H54 (cell line): ENCODE measurements at regions not wholly inside any gene's neighbourhood (a gene's known extent, or its start where the extent isn't known, plus 50 kb on each side); places are given as distances from the start of the nearest gene placed in this dataset.

Experiments
- DNase-seq: peaks from one replicate; pipeline ENCODE4 v3.0.0; 2011; ENCODE audit warnings: low spot score, mixed read lengths; ENCODE audit not compliant: insufficient read length
- FAIRE-seq: peaks from 3 replicates; lab custom pipeline; 2011; peaks lifted over from hg19 to GRCh38; lab: Jason Lieb, UNC
- POLR2A ChIP-seq: IDR thresholded peaks from 2 replicates; pipeline ENCODE4 v1.6.1; 2011; ENCODE audit warnings: low read depth, mild to moderate bottlenecking, low read length

- FAIRE-seq (no peak), DNase-seq (no peak)
- TF ChIP-seq POLR2A: no peak
Observed at GRCh38 chrX:114152801-114153200, 431.1 kb upstream of the HTR2C start.

DNA sequence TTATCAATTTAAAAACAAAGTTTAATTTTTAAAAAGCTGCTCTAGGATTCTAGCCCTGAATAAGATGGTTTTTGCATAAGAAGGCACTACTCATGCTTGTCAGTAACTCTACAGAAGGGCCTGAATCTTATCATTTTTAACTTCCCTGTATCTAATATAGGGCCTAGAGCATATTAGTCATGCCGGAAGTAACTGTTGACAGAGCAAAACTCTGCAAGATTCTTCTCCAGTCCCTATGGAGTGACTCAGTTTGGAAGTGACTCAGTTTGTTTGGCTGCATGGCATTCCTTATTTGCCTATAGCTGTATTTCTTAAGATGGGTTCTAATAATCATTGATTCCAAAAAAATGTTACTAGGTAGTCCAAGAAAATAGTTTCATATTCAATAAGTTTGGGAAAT, 431.8 kb upstream of the HTR2C start:
- DNase-seq (peak; percentile 5), FAIRE-seq (peak; percentile 77)
- TF ChIP-seq POLR2A: no peak

GRCh38 chrX:114134465-114134864, 449.4 kb upstream of the HTR2C start:
- no peak for FAIRE-seq
- TF ChIP-seq POLR2A: no peak
- DNase-seq: no peak

GRCh38 chrX:114127411-114128025, 456.4 kb upstream of the HTR2C start:
- FAIRE-seq: no peak
- TF ChIP-seq POLR2A: no peak
- DNase-seq: no peak

DNA sequence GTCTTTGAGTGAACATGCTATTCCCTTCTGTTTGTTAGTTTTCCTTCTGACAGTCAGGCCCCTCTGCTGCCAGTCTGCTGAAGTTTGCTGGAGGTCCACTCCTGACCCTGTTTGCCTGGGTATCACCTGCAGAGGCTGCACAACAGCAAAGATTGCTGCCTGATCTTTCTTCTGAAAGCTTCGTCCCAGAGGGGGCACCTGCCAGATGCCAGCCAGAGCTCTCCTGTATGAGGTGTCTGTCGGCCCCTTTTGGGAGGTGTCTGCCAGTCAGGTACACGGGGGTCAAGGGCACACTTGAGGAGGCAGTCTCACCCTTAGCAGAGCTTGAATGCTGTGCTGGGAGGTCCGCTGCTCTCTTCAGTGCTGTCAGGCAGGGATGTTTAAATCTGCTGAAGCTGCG, 456.9 kb upstream of the HTR2C start:
- DNase-seq: no peak
- no peak for FAIRE-seq
- no peak for TF ChIP-seq POLR2A

DNA sequence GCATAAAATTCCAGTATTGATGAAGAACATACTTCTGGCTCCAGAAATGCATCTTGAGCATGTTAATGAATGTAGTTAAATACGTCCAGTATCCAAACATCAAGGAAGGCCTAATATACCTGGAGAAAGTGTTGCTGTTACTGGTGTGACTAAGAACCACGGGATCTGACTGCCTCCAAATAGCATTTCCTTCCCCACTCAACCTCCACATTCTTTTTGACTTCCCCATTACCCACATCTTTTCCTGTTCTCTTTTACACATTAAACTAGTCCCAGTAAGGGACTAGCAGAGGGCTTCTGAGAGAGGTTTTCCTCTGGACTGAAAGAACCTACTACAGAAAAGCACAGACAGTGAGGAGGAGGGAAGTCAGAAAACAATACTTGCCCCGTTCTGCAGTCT, 482.8 kb upstream of the HTR2C start:
- FAIRE-seq (no peak), DNase-seq (no peak)
- no peak for TF ChIP-seq POLR2A

DNA sequence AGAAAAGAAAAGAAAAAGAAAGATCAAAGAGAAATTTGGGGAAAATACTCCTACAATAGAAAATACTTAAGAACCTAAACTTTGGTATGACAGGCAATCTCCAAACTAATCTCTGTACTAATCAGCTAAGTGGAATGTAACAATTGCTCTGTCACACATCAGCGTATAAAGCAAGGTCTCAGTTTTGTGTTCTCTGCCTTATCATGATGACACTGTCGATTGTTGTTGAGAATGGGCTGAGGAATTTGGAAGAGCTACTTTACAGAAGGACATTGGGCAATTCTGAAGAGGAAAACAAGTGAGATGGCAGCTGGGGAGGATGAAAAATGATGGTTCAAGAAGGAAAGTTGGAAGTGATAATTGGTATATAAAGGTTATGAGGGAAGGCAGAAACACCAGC, 486.0 kb upstream of the HTR2C start:
- no peak for DNase-seq
- FAIRE-seq: no peak
- no peak for TF ChIP-seq POLR2A

DNA sequence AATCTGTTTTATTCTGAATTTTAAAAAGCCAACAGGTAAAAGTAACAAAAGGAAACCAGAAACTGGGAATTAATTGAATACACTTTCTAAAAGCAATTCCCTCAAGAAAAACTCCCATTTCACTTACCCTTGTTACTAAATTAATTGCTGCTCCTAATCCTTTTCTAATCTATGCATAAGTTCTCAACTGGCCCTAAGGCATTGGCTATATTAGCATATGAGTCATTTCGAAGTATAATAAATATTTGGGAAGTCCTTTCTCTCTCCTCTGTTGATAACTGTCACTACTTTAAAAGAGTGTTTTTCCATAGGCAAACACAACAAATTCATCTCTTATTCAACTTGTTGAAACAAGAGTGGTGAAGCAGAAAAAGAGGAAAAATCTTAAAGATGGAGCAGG, 486.5 kb upstream of the HTR2C start:
- DNase-seq: no peak

GRCh38 chrX:114095789-114096188, 488.1 kb upstream of the HTR2C start:
- TF ChIP-seq POLR2A: no peak
- FAIRE-seq: no peak
- DNase-seq: no peak

More for the DNA sequence above, 486.5 kb upstream of the HTR2C start:
- FAIRE-seq: no peak
- TF ChIP-seq POLR2A: no peak

- FAIRE-seq (no peak), DNase-seq (no peak)
- no peak for TF ChIP-seq POLR2A
Observed at GRCh38 chrX:114087543-114087942, 496.3 kb upstream of the HTR2C start.

- no peak for FAIRE-seq
Observed at GRCh38 chrX:114077773-114078172, 506.1 kb upstream of the HTR2C start.

GRCh38 chrX:114075073-114075673, 508.7 kb upstream of the HTR2C start:
- TF ChIP-seq POLR2A: no peak
- no peak for FAIRE-seq

More at GRCh38 chrX:114077773-114078172, 506.1 kb upstream of the HTR2C start:
- no peak for DNase-seq
- TF ChIP-seq POLR2A: no peak

DNA sequence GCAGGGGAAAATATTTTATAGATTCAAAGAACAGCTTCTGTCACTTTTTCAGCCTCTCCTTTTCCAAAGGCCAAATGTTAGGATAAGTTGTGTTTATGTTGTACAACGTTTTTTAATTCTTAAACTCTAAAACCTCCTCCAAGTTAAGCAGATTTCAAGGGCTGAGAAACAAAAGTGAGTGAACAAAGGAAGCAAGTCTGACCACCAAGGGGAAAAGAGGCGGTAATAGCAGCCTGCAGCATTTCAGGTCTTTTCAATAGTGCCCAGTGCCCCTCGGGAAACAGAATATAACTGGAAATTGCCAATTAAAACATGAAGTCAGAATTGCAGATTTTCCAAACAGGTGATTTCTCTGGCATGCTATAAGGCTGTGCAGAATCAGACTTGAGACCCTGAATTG, 510.0 kb upstream of the HTR2C start:
- no peak for TF ChIP-seq POLR2A
- DNase-seq (no peak), FAIRE-seq (no peak)

More at GRCh38 chrX:114075073-114075673, 508.7 kb upstream of the HTR2C start:
- DNase-seq: no peak

GRCh38 chrX:114071412-114071811, 512.5 kb upstream of the HTR2C start:
- no peak for TF ChIP-seq POLR2A
- no peak for DNase-seq
- no peak for FAIRE-seq
